ENCODE measurements at regions not wholly inside any gene's neighbourhood (a gene's known extent, or its start where the extent isn't known, plus 50 kb on each side); places are given as distances from the start of the nearest gene placed in this dataset.

DNA sequence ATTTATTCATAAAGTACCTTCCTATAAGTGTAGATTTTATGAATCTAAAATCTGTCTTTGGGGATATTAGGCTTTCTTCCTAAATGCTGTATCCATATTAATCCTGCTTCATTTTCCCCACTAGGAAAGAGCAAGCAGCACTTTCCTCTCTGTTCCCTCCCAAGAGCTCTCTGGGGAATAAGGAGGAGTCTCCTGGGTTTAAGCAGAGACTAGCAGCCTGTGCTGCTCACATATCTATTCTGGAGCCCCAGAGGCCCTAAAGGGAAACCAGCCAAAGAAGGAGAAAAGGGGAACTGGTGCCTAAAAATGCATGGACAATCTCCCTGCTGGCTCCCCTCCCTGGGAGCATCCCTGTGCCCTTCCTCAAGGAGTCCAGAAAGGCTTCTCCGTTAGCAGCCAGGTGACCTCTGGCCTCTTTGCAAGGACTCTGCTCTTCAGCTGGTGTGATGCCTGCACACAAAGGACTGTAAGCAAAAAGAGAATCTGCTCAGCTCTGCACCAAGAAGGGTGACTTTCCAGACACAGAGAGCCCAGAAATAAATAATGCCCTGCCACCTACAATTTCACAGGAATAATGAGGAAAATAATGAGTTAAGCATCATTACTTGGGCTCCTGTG lies 270.6 kb downstream of the SS18 start:
- TF ChIP-seq, protein P1, sequence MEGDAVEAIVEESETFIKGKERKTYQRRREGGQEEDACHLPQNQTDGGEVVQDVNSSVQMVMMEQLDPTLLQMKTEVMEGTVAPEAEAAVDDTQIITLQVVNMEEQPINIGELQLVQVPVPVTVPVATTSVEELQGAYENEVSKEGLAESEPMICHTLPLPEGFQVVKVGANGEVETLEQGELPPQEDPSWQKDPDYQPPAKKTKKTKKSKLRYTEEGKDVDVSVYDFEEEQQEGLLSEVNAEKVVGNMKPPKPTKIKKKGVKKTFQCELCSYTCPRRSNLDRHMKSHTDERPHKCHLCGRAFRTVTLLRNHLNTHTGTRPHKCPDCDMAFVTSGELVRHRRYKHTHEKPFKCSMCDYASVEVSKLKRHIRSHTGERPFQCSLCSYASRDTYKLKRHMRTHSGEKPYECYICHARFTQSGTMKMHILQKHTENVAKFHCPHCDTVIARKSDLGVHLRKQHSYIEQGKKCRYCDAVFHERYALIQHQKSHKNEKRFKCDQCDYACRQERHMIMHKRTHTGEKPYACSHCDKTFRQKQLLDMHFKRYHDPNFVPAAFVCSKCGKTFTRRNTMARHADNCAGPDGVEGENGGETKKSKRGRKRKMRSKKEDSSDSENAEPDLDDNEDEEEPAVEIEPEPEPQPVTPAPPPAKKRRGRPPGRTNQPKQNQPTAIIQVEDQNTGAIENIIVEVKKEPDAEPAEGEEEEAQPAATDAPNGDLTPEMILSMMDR (IDR thresholded peaks at IDR 0.05), result no peak
- no peak for TF ChIP-seq POLR2A (IDR thresholded peaks at IDR 0.05)

Data from thyroid gland (tissue), 4 donors.